Kidney capillary endothelial cell (primary cell): ENCODE measurements at regions not wholly inside any gene's neighbourhood (a gene's known extent, or its start where the extent isn't known, plus 50 kb on each side); places are given as distances from the start of the nearest gene placed in this dataset.

Experiments used
- DNase-seq: peaks from one replicate; pipeline ENCODE4 v3.0.0-alpha.2; 2018; ENCODE audit warnings: low spot score

GRCh38 chr1:212526111-212526491 is 82.5 kb upstream of the ATF3 start:
- no peak for DNase-seq

GRCh38 chr1:212528501-212528900 is 80.1 kb upstream of the ATF3 start:
- DNase-seq, result no peak

GRCh38 chr1:212529211-212529741 is 79.3 kb upstream of the ATF3 start:
- no peak for DNase-seq

GRCh38 chr1:212531267-212531666 is 77.3 kb upstream of the ATF3 start:
- DNase-seq, result no peak

GRCh38 chr1:212531796-212532195 is 76.8 kb upstream of the ATF3 start:
- no peak for DNase-seq

GRCh38 chr1:212532469-212533147 is 76.0 kb upstream of the ATF3 start:
- no peak for DNase-seq

GRCh38 chr1:212533148-212533517 is 75.4 kb upstream of the ATF3 start:
- no peak for DNase-seq

- DNase-seq, result no peak
These were observed 72.0 kb upstream of the ATF3 start for GRCh38 chr1:212536586-212536985.

- DNase-seq, result no peak
These were observed 71.0 kb upstream of the ATF3 start for GRCh38 chr1:212537610-212538009.

- DNase-seq, result no peak
These were observed 68.7 kb upstream of the ATF3 start for GRCh38 chr1:212539737-212540430.

GRCh38 chr1:212542761-212543187 is 65.8 kb upstream of the ATF3 start:
- DNase-seq, result no peak

GRCh38 chr1:212544110-212544509 is 64.5 kb upstream of the ATF3 start:
- no peak for DNase-seq

- no peak for DNase-seq
These were observed 62.5 kb upstream of the ATF3 start for GRCh38 chr1:212545941-212546635.

- no peak for DNase-seq
These were observed 59.0 kb upstream of the ATF3 start for GRCh38 chr1:212549503-212550017.

GRCh38 chr1:212551929-212552328 is 56.6 kb upstream of the ATF3 start:
- no peak for DNase-seq

GRCh38 chr1:212553676-212554075 is 54.9 kb upstream of the ATF3 start:
- DNase-seq, result no peak

GRCh38 chr1:212554401-212554800 is 54.2 kb upstream of the ATF3 start:
- no peak for DNase-seq

GRCh38 chr1:212555426-212555825 is 53.1 kb upstream of the ATF3 start:
- no peak for DNase-seq

- no peak for DNase-seq
These were observed 51.6 kb upstream of the ATF3 start for GRCh38 chr1:212556822-212557549.

- peak; percentile 26 for DNase-seq
These were observed 50.5 kb upstream of the ATF3 start for GRCh38 chr1:212557739-212558692.
